ENCODE measurements at regions not wholly inside any gene's neighbourhood (a gene's known extent, or its start where the extent isn't known, plus 50 kb on each side); places are given as distances from the start of the nearest gene placed in this dataset.

DNA sequence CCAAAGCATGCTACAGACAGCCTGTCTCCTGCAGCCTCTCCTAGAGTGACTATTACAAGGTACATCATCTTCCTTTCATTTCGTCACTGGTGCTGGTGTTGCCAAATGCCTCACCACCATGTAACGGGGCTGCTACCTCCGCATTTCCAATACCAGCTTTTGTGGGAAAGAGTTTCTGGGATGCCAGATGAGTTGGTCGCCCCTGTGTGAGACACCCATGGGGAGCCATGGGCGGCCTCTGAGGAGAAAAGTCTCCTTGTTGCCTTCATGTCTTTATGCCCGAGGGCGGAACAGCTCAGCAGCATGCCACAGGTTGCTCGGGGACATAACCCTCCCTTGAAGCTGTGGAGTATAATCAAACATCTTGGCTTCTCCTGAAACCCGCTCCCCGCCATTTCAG is 169.6 kb downstream of the THBS2 start:
- H4K5ac ChIP-seq (ENCODE audit: low read depth, low read length): no peak overlapping the region
- no CpG with 5 or more reads among the region's 10 CpGs for WGBS, 2 experiments (ENCODE audit: extremely low coverage in 2 of 2, insufficient read length in 1 of 2)
- no peaks in the 10 kb centered on the region for H3K79me1 ChIP-seq (ENCODE audit: low read depth in 1 of 2, low read length in 2 of 2)
- intact Hi-C loops (cut with micrococcal nuclease) (no loop called here), in situ Hi-C loops (cut with MboI; ENCODE audit: low sequenced_read_pairs) (no loop called here), dilution Hi-C loops (cut with HindIII; ENCODE audit: low sequenced_read_pairs, unreplicated experiment) (no loop called here)
- H2BK5ac ChIP-seq (ENCODE audit: low read depth, low read length, poor library complexity, severe bottlenecking): no peak overlapping the region
- ChIA-PET CTCF (no interaction called here), POLR2A (ENCODE audit: unreplicated experiment) (no interaction called here)
- no peaks in the 10 kb centered on the region for H4K20me1 ChIP-seq (ENCODE audit: insufficient read depth, low read length)
- ATAC-seq (ENCODE audit: low read depth) (no peak), DNase-seq (no peak)
- H3K9ac ChIP-seq (ENCODE audit: low read depth, low read length): no peak overlapping the region
- no peak overlapping the region for H2BK15ac ChIP-seq (ENCODE audit: low read depth, low read length)
- H3K27ac ChIP-seq (ENCODE audit: insufficient read depth, low read length): no peak overlapping the region
- H2BK20ac ChIP-seq (ENCODE audit: low read depth, low read length): no peak overlapping the region
- no TSS peak for BruUV-seq (replicated peaks)
- H3K14ac ChIP-seq (replicated peaks; ENCODE audit: low read depth, low read length): no peak overlapping the region
- H3K4ac ChIP-seq (ENCODE audit: low read depth, low read length): no peak overlapping the region
- H3K9me1 ChIP-seq (ENCODE audit: insufficient read depth, low read length): no peaks in the 10 kb centered on the region
- H3K36me3 ChIP-seq (ENCODE audit: control insufficient read depth, insufficient read depth, low read length): no peaks in the 10 kb centered on the region
- no peak overlapping the region for H4K8ac ChIP-seq (ENCODE audit: low read depth in 2 of 2, low read length in 2 of 2)
- H3K9me3 ChIP-seq (ENCODE audit: control insufficient read depth, insufficient read depth, low read length): no peaks in the 10 kb centered on the region
- no peak overlapping the region for H2AFZ ChIP-seq (replicated peaks; ENCODE audit: low read length, poor library complexity)
- no peaks in the 10 kb centered on the region for H3K27me3 ChIP-seq (ENCODE audit: control insufficient read depth, insufficient read depth, low read length)
- H3K18ac ChIP-seq (ENCODE audit: low read depth, low read length): no peak overlapping the region
- H3K23ac ChIP-seq (ENCODE audit: low read depth, low read length): no peak overlapping the region
- peaks cover 4% of the 10 kb centered on the region; the same call in 1 of the 2 replicates for H3K4me1 ChIP-seq (ENCODE audit: control insufficient read depth, insufficient read depth, low read length)
- no peak for TF ChIP-seq RFX5 (IDR thresholded peaks at IDR 0.05; ENCODE audit: low read depth, low read length)
- TF ChIP-seq, protein P1, sequence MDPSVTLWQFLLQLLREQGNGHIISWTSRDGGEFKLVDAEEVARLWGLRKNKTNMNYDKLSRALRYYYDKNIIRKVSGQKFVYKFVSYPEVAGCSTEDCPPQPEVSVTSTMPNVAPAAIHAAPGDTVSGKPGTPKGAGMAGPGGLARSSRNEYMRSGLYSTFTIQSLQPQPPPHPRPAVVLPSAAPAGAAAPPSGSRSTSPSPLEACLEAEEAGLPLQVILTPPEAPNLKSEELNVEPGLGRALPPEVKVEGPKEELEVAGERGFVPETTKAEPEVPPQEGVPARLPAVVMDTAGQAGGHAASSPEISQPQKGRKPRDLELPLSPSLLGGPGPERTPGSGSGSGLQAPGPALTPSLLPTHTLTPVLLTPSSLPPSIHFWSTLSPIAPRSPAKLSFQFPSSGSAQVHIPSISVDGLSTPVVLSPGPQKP (IDR thresholded peaks at IDR 0.05; ENCODE audit: borderline replicate concordance, low read depth, low read length): no peak
- H2BK120ac ChIP-seq (ENCODE audit: low read depth, low read length): no peak overlapping the region
- no peak overlapping the region; the same call in 1 of the 2 replicates for H2AK5ac ChIP-seq (ENCODE audit: low read depth, low read length)
- H3K56ac ChIP-seq (ENCODE audit: extremely low read depth, insufficient read depth, low read length): no peak overlapping the region
- no peak overlapping the region for H3K4me2 ChIP-seq (ENCODE audit: low read depth, low read length)
- H4K91ac ChIP-seq (ENCODE audit: insufficient read depth, low read depth, low read length): no peak overlapping the region
- H2AK9ac ChIP-seq (replicated peaks; ENCODE audit: low read depth, low read length, poor library complexity): no peak overlapping the region
- H3K4me3 ChIP-seq (ENCODE audit: insufficient read depth, low read depth, low read length): no peak overlapping the region
